ENCODE measurements at regions not wholly inside any gene's neighbourhood (a gene's known extent, or its start where the extent isn't known, plus 50 kb on each side); places are given as distances from the start of the nearest gene placed in this dataset.

GRCh38 chr18:78637442-78638402 is 341.9 kb upstream of the SALL3 start:
- TF ChIP-seq CTCF (IDR thresholded peaks at IDR 0.05; ENCODE audit: borderline replicate concordance, extremely low read depth, low read length, poor library complexity, severe bottlenecking) (no peak), EZH2 (IDR thresholded peaks at IDR 0.05; ENCODE audit: borderline replicate concordance, low read depth, low read length, severe bottlenecking) (no peak)
- H2AFZ ChIP-seq (ENCODE audit: low read depth, low read length), result no peak overlapping the region

GRCh38 chr18:78639006-78639950 is 340.3 kb upstream of the SALL3 start:
- Histone ChIP-seq H3K9ac (ENCODE audit: low read depth, low read length) (no peak overlapping the region), H4K20me1 (ENCODE audit: insufficient read depth, low read length) (no peaks in the 10 kb centered on the region), H3K36me3 (ENCODE audit: insufficient read depth, low read length) (no peaks in the 10 kb centered on the region), H3K27ac (ENCODE audit: low read length) (no peak overlapping the region), H3K9me3 (ENCODE audit: insufficient read depth, low read length, severe bottlenecking) (peaks cover 3% of the 10 kb centered on the region), H2AFZ (ENCODE audit: low read depth, low read length) (no peak overlapping the region), H3K27me3 (ENCODE audit: insufficient read depth, low read length, poor library complexity) (no peaks in the 10 kb centered on the region), H3K4me2 (ENCODE audit: insufficient read depth, low read length) (no peak overlapping the region), H3K4me3 (ENCODE audit: low read depth in 1 of 2, low read length in 2 of 2) (no peak overlapping the region), H3K4me1 (ENCODE audit: insufficient read depth, low read length) (peaks cover under 1% of the 10 kb centered on the region; the same call in 1 of the 2 replicates), H3K79me2 (ENCODE audit: insufficient read depth, low read length) (no peaks in the 10 kb centered on the region)
- ATAC-seq (ENCODE audit: insufficient read depth, low read depth) (no peak), DNase-seq (no peak)
- TF ChIP-seq CTCF (IDR thresholded peaks at IDR 0.05; ENCODE audit: borderline replicate concordance, extremely low read depth, low read length, poor library complexity, severe bottlenecking) (no peak), EZH2 (IDR thresholded peaks at IDR 0.05; ENCODE audit: borderline replicate concordance, low read depth, low read length, severe bottlenecking) (no peak)

More at GRCh38 chr18:78637442-78638402, 341.9 kb upstream of the SALL3 start:
- no peak for ATAC-seq (ENCODE audit: insufficient read depth, low read depth)
- Histone ChIP-seq H3K36me3 (ENCODE audit: insufficient read depth, low read length) (no peaks in the 10 kb centered on the region), H3K79me2 (ENCODE audit: insufficient read depth, low read length) (no peaks in the 10 kb centered on the region), H3K27me3 (ENCODE audit: insufficient read depth, low read length, poor library complexity) (no peaks in the 10 kb centered on the region), H3K4me2 (ENCODE audit: insufficient read depth, low read length) (no peak overlapping the region), H3K4me1 (ENCODE audit: insufficient read depth, low read length) (peaks cover 7% of the 10 kb centered on the region), H4K20me1 (ENCODE audit: insufficient read depth, low read length) (no peaks in the 10 kb centered on the region), H3K9me3 (ENCODE audit: insufficient read depth, low read length, severe bottlenecking) (peaks cover 3% of the 10 kb centered on the region), H3K27ac (ENCODE audit: low read length) (no peak overlapping the region), H3K9ac (ENCODE audit: low read depth, low read length) (no peak overlapping the region), H3K4me3 (ENCODE audit: low read depth in 1 of 2, low read length in 2 of 2) (no peak overlapping the region)
- DNase-seq, result no peak

GRCh38 chr18:78640246-78640995 is 339.2 kb upstream of the SALL3 start:
- Histone ChIP-seq H3K4me2 (ENCODE audit: insufficient read depth, low read length) (no peak overlapping the region), H3K4me1 (ENCODE audit: insufficient read depth, low read length) (no peaks in the 10 kb centered on the region), H4K20me1 (ENCODE audit: insufficient read depth, low read length) (no peaks in the 10 kb centered on the region), H2AFZ (ENCODE audit: low read depth, low read length) (no peak overlapping the region), H3K9me3 (ENCODE audit: insufficient read depth, low read length, severe bottlenecking) (peaks cover 3% of the 10 kb centered on the region), H3K36me3 (ENCODE audit: insufficient read depth, low read length) (no peaks in the 10 kb centered on the region), H3K27ac (ENCODE audit: low read length) (no peak overlapping the region), H3K79me2 (ENCODE audit: insufficient read depth, low read length) (no peaks in the 10 kb centered on the region), H3K9ac (ENCODE audit: low read depth, low read length) (no peak overlapping the region), H3K27me3 (ENCODE audit: insufficient read depth, low read length, poor library complexity) (no peaks in the 10 kb centered on the region), H3K4me3 (ENCODE audit: low read depth in 1 of 2, low read length in 2 of 2) (no peak overlapping the region)
- TF ChIP-seq EZH2 (IDR thresholded peaks at IDR 0.05; ENCODE audit: borderline replicate concordance, low read depth, low read length, severe bottlenecking) (no peak), CTCF (IDR thresholded peaks at IDR 0.05; ENCODE audit: borderline replicate concordance, extremely low read depth, low read length, poor library complexity, severe bottlenecking) (no peak)
- 0 out of 3 replicates have a peak, but pooled peaks have one; percentile 50 for ATAC-seq (ENCODE audit: insufficient read depth, low read depth)
- DNase-seq, result peak; percentile 9

Measured in DND-41 (cell line).